ENCODE measurements at regions not wholly inside any gene's neighbourhood (a gene's known extent, or its start where the extent isn't known, plus 50 kb on each side); places are given as distances from the start of the nearest gene placed in this dataset.

- TF ChIP-seq CTCF (IDR thresholded peaks at IDR 0.05) (no peak), ZFX (IDR thresholded peaks at IDR 0.05; ENCODE audit: borderline replicate concordance) (no peak)
Measured at GRCh38 chr10:58102897-58103296, 164.8 kb downstream of the IPMK start.

Measured in 22Rv1 (cell line).